GM23338 (cell line): ENCODE measurements at regions not wholly inside any gene's neighbourhood (a gene's known extent, or its start where the extent isn't known, plus 50 kb on each side); places are given as distances from the start of the nearest gene placed in this dataset.
A peak's percentile ranks its signal among the peaks of the same experiment; 100 is the strongest.

Experiments used
- ATAC-seq: fragments of 200-7000 bp; cut with Tn5 transposase; 3 replicates; pipeline ENCODE4 v1.9.1; 2020
- DNase-seq: peaks from one replicate; pipeline ENCODE4 v3.0.0-alpha.2; 2015; ENCODE audit warnings: low spot score
- H2AFZ ChIP-seq: fragments of 200-600 bp; sonication (generic); 2 replicates; pipeline ENCODE4 v1.8.0; 2016; ENCODE audit warnings: antibody characterized with exemption, mild to moderate bottlenecking, moderate library complexity
- H3F3A ChIP-seq: fragments of 200-600 bp; sonication (generic); replicated peaks from 2 replicates; pipeline ENCODE4 v1.8.0; 2017; ENCODE audit warnings: antibody characterized with exemption, mixed run types, low read depth
- H3K27ac ChIP-seq: fragments of 200-600 bp; sonication (generic); 2 replicates; pipeline ENCODE4 v1.6.1; 2016; ENCODE audit warnings: low read depth
- H3K27me3 ChIP-seq: fragments of 200-600 bp; sonication (generic); 2 replicates; pipeline ENCODE4 v1.8.0; 2016; ENCODE audit warnings: mild to moderate bottlenecking, mixed run types, moderate library complexity; ENCODE audit not compliant: insufficient read depth
- H3K36me3 ChIP-seq: fragments of 200-600 bp; sonication (generic); 2 replicates; pipeline ENCODE4 v1.8.0; 2016; ENCODE audit warnings: mild to moderate bottlenecking; ENCODE audit not compliant: insufficient read depth
- H3K4me1 ChIP-seq: fragments of 200-600 bp; sonication (generic); 2 replicates; pipeline ENCODE4 v1.8.0; 2016; ENCODE audit warnings: mild to moderate bottlenecking, moderate library complexity; ENCODE audit not compliant: insufficient read depth
- H3K4me2 ChIP-seq: fragments of 200-600 bp; sonication (generic); 2 replicates; pipeline ENCODE4 v1.7.1; 2017; ENCODE audit warnings: mixed run types
- H3K4me3 ChIP-seq: fragments of 200-600 bp; sonication (generic); 2 replicates; pipeline ENCODE4 v1.6.1; 2016; ENCODE audit warnings: mixed run types
- H3K79me2 ChIP-seq: fragments of 200-600 bp; sonication (generic); replicated peaks from 2 replicates; pipeline ENCODE4 v1.8.0; 2017; ENCODE audit warnings: mild to moderate bottlenecking; ENCODE audit not compliant: insufficient read depth
- H3K9me2 ChIP-seq: fragments of 200-600 bp; sonication (generic); 2 replicates; pipeline ENCODE4 v1.8.0; 2017; ENCODE audit not compliant: insufficient read depth
- H4K20me1 ChIP-seq: fragments of 200-600 bp; sonication (generic); replicated peaks from 2 replicates; pipeline ENCODE4 v1.8.0; 2017; ENCODE audit warnings: mild to moderate bottlenecking; ENCODE audit not compliant: insufficient read depth
- H3K27ac Mint-ChIP-seq: 2 replicates; pipeline ENCODE4 v1.8.0; 2020; ENCODE audit warnings: inconsistent platforms, mild to moderate bottlenecking, moderate library complexity, mixed read lengths
- H3K27me3 Mint-ChIP-seq: 3 replicates; pipeline ENCODE4 v1.8.0; 2022; ENCODE audit warnings: low read depth, mild to moderate bottlenecking, moderate library complexity, mixed read lengths, inconsistent platforms; ENCODE audit not compliant: insufficient read depth, poor library complexity
- H3K36me3 Mint-ChIP-seq: 3 replicates; pipeline ENCODE4 v1.8.0; 2021; ENCODE audit warnings: low read depth, mild to moderate bottlenecking, inconsistent platforms, moderate library complexity, mixed read lengths
- H3K4me1 Mint-ChIP-seq: 3 replicates; pipeline ENCODE4 v1.8.0; 2020; ENCODE audit warnings: mild to moderate bottlenecking, inconsistent platforms, mixed read lengths
- H3K4me3 Mint-ChIP-seq: 3 replicates; pipeline ENCODE4 v1.8.0; 2021; ENCODE audit warnings: moderate library complexity, mild to moderate bottlenecking, inconsistent platforms, mixed read lengths
- H3K9me3 Mint-ChIP-seq: 3 replicates; pipeline ENCODE4 v1.8.0; 2020; ENCODE audit warnings: moderate library complexity, mild to moderate bottlenecking, inconsistent platforms, mixed read lengths
- CREB1 ChIP-seq: fragments of 250-450 bp; sonication (Bioruptor Pico); IDR thresholded peaks from 2 replicates; pipeline ENCODE4 v1.5.0; 2020; ENCODE audit warnings: low read depth, mild to moderate bottlenecking, moderate library complexity
- EZH2 ChIP-seq: fragments of 200-600 bp; sonication (generic); IDR thresholded peaks from one replicate; pipeline ENCODE4 v1.8.0; 2017; ENCODE audit warnings: antibody characterized with exemption, mild to moderate bottlenecking, low read depth; ENCODE audit not compliant: unreplicated experiment
- JUNB ChIP-seq: IDR thresholded peaks from one replicate; pipeline ENCODE4 v1.6.1; 2016; ENCODE audit warnings: antibody characterized with exemption; ENCODE audit not compliant: unreplicated experiment
- NANOG ChIP-seq: IDR thresholded peaks from 2 replicates; pipeline ENCODE4 v1.6.1; 2016; ENCODE audit warnings: antibody characterized with exemption, borderline replicate concordance
- STAT1 ChIP-seq: IDR thresholded peaks from one replicate; pipeline ENCODE4 v1.6.1; 2016; ENCODE audit warnings: antibody characterized with exemption; ENCODE audit not compliant: unreplicated experiment
- ZNF331 ChIP-seq: fragments of 250-450 bp; sonication (Bioruptor Pico); IDR thresholded peaks from 2 replicates; pipeline ENCODE4 v1.5.0; 2020; ENCODE audit warnings: low read depth, mild to moderate bottlenecking, moderate library complexity
- TF ChIP-seq, protein P1 (sequence below), 2 experiments: fragments of 200-600 bp in 1 of 2; sonication (generic) in 1 of 2; conservative IDR thresholded peaks; 2 replicates each; pipeline versions ENCODE4 v1.5.1 to v1.6.1; 2016 to 2017; ENCODE audit warnings: antibody characterized with exemption in 2 of 2, low read depth in 2 of 2, mild to moderate bottlenecking in 2 of 2, moderate library complexity in 1 of 2
- TF ChIP-seq, protein P2 (sequence below): IDR thresholded peaks from 2 replicates; pipeline ENCODE4 v1.6.1; 2016; ENCODE audit warnings: antibody characterized with exemption
- TF ChIP-seq, protein P3 (sequence below): fragments of 250-450 bp; sonication (Bioruptor Pico); IDR thresholded peaks from 2 replicates; pipeline ENCODE4 v1.5.0; 2020; ENCODE audit warnings: mild to moderate bottlenecking, moderate library complexity

DNA sequence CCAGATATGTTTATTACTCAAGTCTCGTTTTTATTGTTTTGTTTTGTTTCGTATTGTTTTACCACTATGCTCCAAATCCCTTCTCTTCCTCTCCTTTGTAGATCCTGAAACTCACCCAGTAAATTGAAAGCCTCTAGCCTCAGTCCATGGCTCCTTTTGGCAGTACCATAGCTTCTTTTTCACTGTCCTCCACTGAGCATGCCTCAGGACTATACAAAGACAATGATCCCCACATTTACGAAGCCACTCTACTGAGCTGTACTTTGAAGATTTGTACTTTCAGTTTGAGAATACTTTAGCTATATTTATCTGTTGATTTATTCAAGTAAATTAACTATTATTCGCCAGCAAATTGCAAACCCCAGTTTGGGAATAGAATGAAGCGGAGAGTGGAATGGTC, 159.1 kb upstream of the SLITRK3 start:
- ATAC-seq (no peak), DNase-seq (no peak)
- H3K4me1 ChIP-seq, result no peaks in the 10 kb centered on the region
- Mint-ChIP-seq H3K4me3 (no peak overlapping the region), H3K27ac (no peak overlapping the region), H3K36me3 (no peaks in the 10 kb centered on the region), H3K9me3 (no peaks in the 10 kb centered on the region), H3K4me1 (no peaks in the 10 kb centered on the region), H3K27me3 (no peaks in the 10 kb centered on the region)
- no peaks in the 10 kb centered on the region for H3K27me3 ChIP-seq
- peak overlapping the region; percentile 32 for H2AFZ ChIP-seq
- TF ChIP-seq, protein P1, sequence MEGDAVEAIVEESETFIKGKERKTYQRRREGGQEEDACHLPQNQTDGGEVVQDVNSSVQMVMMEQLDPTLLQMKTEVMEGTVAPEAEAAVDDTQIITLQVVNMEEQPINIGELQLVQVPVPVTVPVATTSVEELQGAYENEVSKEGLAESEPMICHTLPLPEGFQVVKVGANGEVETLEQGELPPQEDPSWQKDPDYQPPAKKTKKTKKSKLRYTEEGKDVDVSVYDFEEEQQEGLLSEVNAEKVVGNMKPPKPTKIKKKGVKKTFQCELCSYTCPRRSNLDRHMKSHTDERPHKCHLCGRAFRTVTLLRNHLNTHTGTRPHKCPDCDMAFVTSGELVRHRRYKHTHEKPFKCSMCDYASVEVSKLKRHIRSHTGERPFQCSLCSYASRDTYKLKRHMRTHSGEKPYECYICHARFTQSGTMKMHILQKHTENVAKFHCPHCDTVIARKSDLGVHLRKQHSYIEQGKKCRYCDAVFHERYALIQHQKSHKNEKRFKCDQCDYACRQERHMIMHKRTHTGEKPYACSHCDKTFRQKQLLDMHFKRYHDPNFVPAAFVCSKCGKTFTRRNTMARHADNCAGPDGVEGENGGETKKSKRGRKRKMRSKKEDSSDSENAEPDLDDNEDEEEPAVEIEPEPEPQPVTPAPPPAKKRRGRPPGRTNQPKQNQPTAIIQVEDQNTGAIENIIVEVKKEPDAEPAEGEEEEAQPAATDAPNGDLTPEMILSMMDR (conservative IDR thresholded peaks at IDR 0.05; ENCODE audit: low read depth in 2 of 2), result no peak
- TF ChIP-seq EZH2, result no peak
- no peaks in the 10 kb centered on the region for H4K20me1 ChIP-seq
- no peaks in the 10 kb centered on the region for H3K36me3 ChIP-seq
- no peak overlapping the region for H3K27ac ChIP-seq
- no peak overlapping the region for H3K4me3 ChIP-seq
- no peaks in the 10 kb centered on the region for H3F3A ChIP-seq
- no peaks in the 10 kb centered on the region for H3K9me2 ChIP-seq
- no peaks in the 10 kb centered on the region for H3K79me2 ChIP-seq
- H3K4me2 ChIP-seq, result no peak overlapping the region

DNA sequence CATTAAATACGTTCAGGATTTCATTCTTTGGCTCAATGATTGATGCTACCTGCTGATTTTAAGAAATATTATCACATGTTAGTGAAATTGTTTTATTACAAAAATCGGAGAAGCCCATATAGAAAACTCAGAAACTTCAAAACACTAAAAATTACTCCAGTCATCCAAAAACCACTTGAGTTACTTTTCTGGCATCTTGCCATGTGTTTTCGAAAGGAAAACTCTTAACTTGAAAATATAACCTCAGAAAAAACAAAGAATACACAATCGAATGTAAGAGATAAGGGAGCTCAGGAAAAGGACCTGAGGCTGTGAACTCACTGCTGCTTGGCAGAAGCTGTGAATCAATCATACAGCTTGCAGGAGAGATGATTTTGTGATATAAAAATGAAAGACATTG, 151.3 kb upstream of the SLITRK3 start:
- Mint-ChIP-seq H3K27me3 (no peaks in the 10 kb centered on the region), H3K9me3 (no peaks in the 10 kb centered on the region), H3K4me1 (peaks cover 3% of the 10 kb centered on the region; the same call in 2 of the 3 replicates), H3K27ac (no peak overlapping the region), H3K4me3 (no peak overlapping the region), H3K36me3 (no peaks in the 10 kb centered on the region)
- Histone ChIP-seq H2AFZ (no peak overlapping the region), H3K4me1 (no peaks in the 10 kb centered on the region), H3K27ac (no peak overlapping the region), H4K20me1 (no peaks in the 10 kb centered on the region), H3K4me3 (no peak overlapping the region), H3K36me3 (no peaks in the 10 kb centered on the region), H3F3A (no peaks in the 10 kb centered on the region), H3K79me2 (no peaks in the 10 kb centered on the region), H3K27me3 (no peaks in the 10 kb centered on the region), H3K4me2 (no peak overlapping the region), H3K9me2 (no peaks in the 10 kb centered on the region)
- DNase-seq (no peak), ATAC-seq (no peak)
- TF ChIP-seq ZNF331 (CRISPR knock-in tag) (no peak), JUNB (no peak), STAT1 (no peak), NANOG (no peak), CREB1 (CRISPR knock-in tag) (no peak)
- TF ChIP-seq, protein P2, sequence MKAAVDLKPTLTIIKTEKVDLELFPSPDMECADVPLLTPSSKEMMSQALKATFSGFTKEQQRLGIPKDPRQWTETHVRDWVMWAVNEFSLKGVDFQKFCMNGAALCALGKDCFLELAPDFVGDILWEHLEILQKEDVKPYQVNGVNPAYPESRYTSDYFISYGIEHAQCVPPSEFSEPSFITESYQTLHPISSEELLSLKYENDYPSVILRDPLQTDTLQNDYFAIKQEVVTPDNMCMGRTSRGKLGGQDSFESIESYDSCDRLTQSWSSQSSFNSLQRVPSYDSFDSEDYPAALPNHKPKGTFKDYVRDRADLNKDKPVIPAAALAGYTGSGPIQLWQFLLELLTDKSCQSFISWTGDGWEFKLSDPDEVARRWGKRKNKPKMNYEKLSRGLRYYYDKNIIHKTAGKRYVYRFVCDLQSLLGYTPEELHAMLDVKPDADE, result no peak
- TF ChIP-seq, protein P3, sequence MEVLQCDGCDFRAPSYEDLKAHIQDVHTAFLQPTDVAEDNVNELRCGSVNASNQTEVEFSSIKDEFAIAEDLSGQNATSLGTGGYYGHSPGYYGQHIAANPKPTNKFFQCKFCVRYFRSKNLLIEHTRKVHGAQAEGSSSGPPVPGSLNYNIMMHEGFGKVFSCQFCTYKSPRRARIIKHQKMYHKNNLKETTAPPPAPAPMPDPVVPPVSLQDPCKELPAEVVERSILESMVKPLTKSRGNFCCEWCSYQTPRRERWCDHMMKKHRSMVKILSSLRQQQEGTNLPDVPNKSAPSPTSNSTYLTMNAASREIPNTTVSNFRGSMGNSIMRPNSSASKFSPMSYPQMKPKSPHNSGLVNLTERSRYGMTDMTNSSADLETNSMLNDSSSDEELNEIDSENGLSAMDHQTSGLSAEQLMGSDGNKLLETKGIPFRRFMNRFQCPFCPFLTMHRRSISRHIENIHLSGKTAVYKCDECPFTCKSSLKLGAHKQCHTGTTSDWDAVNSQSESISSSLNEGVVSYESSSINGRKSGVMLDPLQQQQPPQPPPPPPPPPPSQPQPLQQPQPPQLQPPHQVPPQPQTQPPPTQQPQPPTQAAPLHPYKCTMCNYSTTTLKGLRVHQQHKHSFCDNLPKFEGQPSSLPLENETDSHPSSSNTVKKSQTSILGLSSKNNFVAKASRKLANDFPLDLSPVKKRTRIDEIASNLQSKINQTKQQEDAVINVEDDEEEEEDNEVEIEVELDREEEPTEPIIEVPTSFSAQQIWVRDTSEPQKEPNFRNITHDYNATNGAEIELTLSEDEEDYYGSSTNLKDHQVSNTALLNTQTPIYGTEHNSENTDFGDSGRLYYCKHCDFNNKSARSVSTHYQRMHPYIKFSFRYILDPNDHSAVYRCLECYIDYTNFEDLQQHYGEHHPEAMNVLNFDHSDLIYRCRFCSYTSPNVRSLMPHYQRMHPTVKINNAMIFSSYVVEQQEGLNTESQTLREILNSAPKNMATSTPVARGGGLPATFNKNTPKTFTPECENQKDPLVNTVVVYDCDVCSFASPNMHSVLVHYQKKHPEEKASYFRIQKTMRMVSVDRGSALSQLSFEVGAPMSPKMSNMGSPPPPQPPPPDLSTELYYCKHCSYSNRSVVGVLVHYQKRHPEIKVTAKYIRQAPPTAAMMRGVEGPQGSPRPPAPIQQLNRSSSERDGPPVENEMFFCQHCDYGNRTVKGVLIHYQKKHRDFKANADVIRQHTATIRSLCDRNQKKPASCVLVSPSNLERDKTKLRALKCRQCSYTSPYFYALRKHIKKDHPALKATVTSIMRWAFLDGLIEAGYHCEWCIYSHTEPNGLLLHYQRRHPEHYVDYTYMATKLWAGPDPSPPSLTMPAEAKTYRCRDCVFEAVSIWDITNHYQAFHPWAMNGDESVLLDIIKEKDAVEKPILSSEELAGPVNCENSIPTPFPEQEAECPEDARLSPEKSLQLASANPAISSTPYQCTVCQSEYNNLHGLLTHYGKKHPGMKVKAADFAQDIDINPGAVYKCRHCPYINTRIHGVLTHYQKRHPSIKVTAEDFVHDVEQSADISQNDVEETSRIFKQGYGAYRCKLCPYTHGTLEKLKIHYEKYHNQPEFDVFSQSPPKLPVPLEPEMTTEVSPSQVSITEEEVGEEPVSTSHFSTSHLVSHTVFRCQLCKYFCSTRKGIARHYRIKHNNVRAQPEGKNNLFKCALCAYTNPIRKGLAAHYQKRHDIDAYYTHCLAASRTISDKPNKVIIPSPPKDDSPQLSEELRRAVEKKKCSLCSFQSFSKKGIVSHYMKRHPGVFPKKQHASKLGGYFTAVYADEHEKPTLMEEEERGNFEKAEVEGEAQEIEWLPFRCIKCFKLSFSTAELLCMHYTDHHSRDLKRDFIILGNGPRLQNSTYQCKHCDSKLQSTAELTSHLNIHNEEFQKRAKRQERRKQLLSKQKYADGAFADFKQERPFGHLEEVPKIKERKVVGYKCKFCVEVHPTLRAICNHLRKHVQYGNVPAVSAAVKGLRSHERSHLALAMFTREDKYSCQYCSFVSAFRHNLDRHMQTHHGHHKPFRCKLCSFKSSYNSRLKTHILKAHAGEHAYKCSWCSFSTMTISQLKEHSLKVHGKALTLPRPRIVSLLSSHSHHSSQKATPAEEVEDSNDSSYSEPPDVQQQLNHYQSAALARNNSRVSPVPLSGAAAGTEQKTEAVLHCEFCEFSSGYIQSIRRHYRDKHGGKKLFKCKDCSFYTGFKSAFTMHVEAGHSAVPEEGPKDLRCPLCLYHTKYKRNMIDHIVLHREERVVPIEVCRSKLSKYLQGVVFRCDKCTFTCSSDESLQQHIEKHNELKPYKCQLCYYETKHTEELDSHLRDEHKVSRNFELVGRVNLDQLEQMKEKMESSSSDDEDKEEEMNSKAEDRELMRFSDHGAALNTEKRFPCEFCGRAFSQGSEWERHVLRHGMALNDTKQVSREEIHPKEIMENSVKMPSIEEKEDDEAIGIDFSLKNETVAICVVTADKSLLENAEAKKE, result no peak
- TF ChIP-seq, protein P1 (conservative IDR thresholded peaks at IDR 0.05; ENCODE audit: low read depth in 2 of 2), result no peak
